ENCODE measurements at regions not wholly inside any gene's neighbourhood (a gene's known extent, or its start where the extent isn't known, plus 50 kb on each side); places are given as distances from the start of the nearest gene placed in this dataset.

DNA sequence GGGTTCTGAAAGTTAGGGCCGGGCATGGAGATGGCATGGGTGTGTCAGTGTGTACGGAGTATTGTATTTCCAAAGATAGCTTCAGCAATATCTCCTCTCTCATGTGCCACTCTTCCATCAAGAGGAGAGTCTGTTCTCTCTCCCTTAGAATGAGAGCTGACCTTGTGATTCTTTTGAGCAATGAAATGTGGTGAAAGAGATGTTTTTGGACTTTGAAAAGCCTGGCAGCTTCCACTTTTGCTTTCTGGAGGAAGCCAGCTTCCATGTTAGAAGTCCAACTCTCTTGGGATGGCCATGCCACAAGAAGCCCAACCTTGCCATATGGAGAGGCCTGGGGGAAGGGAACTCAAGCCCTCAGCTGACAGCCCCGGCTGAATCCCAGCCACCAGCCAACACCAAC is 72.4 kb upstream of the GZMB start:
- TF ChIP-seq CEBPB (IDR thresholded peaks at IDR 0.05) (no peak), YY1 (IDR thresholded peaks at IDR 0.05; ENCODE audit: low read depth) (no peak), EP300 (IDR thresholded peaks at IDR 0.05; ENCODE audit: borderline replicate concordance) (no peak), REST (IDR thresholded peaks at IDR 0.05; ENCODE audit: low read depth) (no peak), FOXM1 (IDR thresholded peaks at IDR 0.05; ENCODE audit: borderline replicate concordance, low read depth) (no peak)
- TF ChIP-seq, protein P1, sequence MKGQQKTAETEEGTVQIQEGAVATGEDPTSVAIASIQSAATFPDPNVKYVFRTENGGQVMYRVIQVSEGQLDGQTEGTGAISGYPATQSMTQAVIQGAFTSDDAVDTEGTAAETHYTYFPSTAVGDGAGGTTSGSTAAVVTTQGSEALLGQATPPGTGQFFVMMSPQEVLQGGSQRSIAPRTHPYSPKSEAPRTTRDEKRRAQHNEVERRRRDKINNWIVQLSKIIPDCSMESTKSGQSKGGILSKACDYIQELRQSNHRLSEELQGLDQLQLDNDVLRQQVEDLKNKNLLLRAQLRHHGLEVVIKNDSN (IDR thresholded peaks at IDR 0.05): no peak
- TF ChIP-seq, protein P2, sequence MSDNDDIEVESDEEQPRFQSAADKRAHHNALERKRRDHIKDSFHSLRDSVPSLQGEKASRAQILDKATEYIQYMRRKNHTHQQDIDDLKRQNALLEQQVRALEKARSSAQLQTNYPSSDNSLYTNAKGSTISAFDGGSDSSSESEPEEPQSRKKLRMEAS (IDR thresholded peaks at IDR 0.05): no peak

All from Ishikawa (cell line).